HEK293 (cell line): ENCODE measurements at regions not wholly inside any gene's neighbourhood (a gene's known extent, or its start where the extent isn't known, plus 50 kb on each side); places are given as distances from the start of the nearest gene placed in this dataset.

ENCODE experiments used
- KLF16 ChIP-seq: fragments of 450-650 bp; formaldehyde crosslinking; IDR thresholded peaks from 2 replicates; pipeline ENCODE4 v1.5.1; 2017; ENCODE audit warnings: missing biosample characterization, missing genetic modification characterization
- RBAK ChIP-seq: fragments of 450-650 bp; formaldehyde crosslinking; IDR thresholded peaks from 2 replicates; pipeline ENCODE4 v1.5.1; 2016; ENCODE audit warnings: missing biosample characterization, missing genetic modification characterization
- SCRT2 ChIP-seq: fragments of 450-650 bp; formaldehyde crosslinking; IDR thresholded peaks from 2 replicates; pipeline ENCODE4 v1.5.1; 2016; ENCODE audit warnings: missing biosample characterization, missing genetic modification characterization
- ZBTB11 ChIP-seq: fragments of 450-650 bp; formaldehyde crosslinking; conservative IDR thresholded peaks from 2 replicates; pipeline ENCODE4 v1.5.1; 2016; ENCODE audit warnings: low read depth, missing biosample characterization, missing genetic modification characterization
- ZNF138 ChIP-seq: fragments of 450-650 bp; formaldehyde crosslinking; IDR thresholded peaks from 2 replicates; pipeline ENCODE4 v1.5.1; 2016; ENCODE audit warnings: missing biosample characterization, missing genetic modification characterization, borderline replicate concordance
- ZNF175 ChIP-seq: fragments of 450-650 bp; formaldehyde crosslinking; IDR thresholded peaks from 2 replicates; pipeline ENCODE4 v1.5.1; 2016; ENCODE audit warnings: missing biosample characterization, missing genetic modification characterization
- ZNF214 ChIP-seq: fragments of 450-650 bp; formaldehyde crosslinking; IDR thresholded peaks from 2 replicates; pipeline ENCODE4 v1.5.1; 2017; ENCODE audit warnings: missing biosample characterization, mild to moderate bottlenecking, missing genetic modification characterization, borderline replicate concordance
- ZNF664 ChIP-seq: fragments of 450-650 bp; formaldehyde crosslinking; IDR thresholded peaks from 2 replicates; pipeline ENCODE4 v1.5.1; 2016; ENCODE audit warnings: missing biosample characterization, missing genetic modification characterization
- ZNF785 ChIP-seq: fragments of 450-650 bp; formaldehyde crosslinking; IDR thresholded peaks from 2 replicates; pipeline ENCODE4 v1.5.1; 2016; ENCODE audit warnings: missing biosample characterization, missing genetic modification characterization
- ZNF830 ChIP-seq: fragments of 450-650 bp; IDR thresholded peaks from 2 replicates; pipeline ENCODE4 v1.5.0; 2018; ENCODE audit warnings: missing biosample characterization, missing genetic modification characterization, low read depth, mild to moderate bottlenecking, moderate library complexity
- ZSCAN30 ChIP-seq: fragments of 450-650 bp; IDR thresholded peaks from 2 replicates; pipeline ENCODE4 v1.5.1; 2018; ENCODE audit warnings: missing biosample characterization, mild to moderate bottlenecking, missing genetic modification characterization, moderate library complexity
- TF ChIP-seq, protein P1 (sequence below): fragments of 450-650 bp; formaldehyde crosslinking; IDR thresholded peaks from 2 replicates; pipeline ENCODE4 v1.5.1; 2016; ENCODE audit warnings: missing biosample characterization, missing genetic modification characterization
- TF ChIP-seq, protein P2 (sequence below): fragments of 450-650 bp; formaldehyde crosslinking; IDR thresholded peaks from 2 replicates; pipeline ENCODE4 v1.5.1; 2016; ENCODE audit warnings: missing biosample characterization, missing genetic modification characterization

- TF ChIP-seq ZNF175 (tag by site-specific recombination): no peak
- no peak for TF ChIP-seq ZBTB11 (tag by site-specific recombination)
- no peak for TF ChIP-seq RBAK (tag by site-specific recombination)
- TF ChIP-seq ZSCAN30 (tag by site-specific recombination): no peak
- TF ChIP-seq ZNF214: no peak
- TF ChIP-seq SCRT2 (tag by site-specific recombination): no peak
- TF ChIP-seq, protein P1, sequence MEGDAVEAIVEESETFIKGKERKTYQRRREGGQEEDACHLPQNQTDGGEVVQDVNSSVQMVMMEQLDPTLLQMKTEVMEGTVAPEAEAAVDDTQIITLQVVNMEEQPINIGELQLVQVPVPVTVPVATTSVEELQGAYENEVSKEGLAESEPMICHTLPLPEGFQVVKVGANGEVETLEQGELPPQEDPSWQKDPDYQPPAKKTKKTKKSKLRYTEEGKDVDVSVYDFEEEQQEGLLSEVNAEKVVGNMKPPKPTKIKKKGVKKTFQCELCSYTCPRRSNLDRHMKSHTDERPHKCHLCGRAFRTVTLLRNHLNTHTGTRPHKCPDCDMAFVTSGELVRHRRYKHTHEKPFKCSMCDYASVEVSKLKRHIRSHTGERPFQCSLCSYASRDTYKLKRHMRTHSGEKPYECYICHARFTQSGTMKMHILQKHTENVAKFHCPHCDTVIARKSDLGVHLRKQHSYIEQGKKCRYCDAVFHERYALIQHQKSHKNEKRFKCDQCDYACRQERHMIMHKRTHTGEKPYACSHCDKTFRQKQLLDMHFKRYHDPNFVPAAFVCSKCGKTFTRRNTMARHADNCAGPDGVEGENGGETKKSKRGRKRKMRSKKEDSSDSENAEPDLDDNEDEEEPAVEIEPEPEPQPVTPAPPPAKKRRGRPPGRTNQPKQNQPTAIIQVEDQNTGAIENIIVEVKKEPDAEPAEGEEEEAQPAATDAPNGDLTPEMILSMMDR (tag by site-specific recombination): no peak
- no peak for TF ChIP-seq ZNF138 (tag by site-specific recombination)
- TF ChIP-seq ZNF785 (tag by site-specific recombination): no peak
- no peak for TF ChIP-seq KLF16
- TF ChIP-seq ZNF664 (tag by site-specific recombination): no peak
- TF ChIP-seq, protein P2, sequence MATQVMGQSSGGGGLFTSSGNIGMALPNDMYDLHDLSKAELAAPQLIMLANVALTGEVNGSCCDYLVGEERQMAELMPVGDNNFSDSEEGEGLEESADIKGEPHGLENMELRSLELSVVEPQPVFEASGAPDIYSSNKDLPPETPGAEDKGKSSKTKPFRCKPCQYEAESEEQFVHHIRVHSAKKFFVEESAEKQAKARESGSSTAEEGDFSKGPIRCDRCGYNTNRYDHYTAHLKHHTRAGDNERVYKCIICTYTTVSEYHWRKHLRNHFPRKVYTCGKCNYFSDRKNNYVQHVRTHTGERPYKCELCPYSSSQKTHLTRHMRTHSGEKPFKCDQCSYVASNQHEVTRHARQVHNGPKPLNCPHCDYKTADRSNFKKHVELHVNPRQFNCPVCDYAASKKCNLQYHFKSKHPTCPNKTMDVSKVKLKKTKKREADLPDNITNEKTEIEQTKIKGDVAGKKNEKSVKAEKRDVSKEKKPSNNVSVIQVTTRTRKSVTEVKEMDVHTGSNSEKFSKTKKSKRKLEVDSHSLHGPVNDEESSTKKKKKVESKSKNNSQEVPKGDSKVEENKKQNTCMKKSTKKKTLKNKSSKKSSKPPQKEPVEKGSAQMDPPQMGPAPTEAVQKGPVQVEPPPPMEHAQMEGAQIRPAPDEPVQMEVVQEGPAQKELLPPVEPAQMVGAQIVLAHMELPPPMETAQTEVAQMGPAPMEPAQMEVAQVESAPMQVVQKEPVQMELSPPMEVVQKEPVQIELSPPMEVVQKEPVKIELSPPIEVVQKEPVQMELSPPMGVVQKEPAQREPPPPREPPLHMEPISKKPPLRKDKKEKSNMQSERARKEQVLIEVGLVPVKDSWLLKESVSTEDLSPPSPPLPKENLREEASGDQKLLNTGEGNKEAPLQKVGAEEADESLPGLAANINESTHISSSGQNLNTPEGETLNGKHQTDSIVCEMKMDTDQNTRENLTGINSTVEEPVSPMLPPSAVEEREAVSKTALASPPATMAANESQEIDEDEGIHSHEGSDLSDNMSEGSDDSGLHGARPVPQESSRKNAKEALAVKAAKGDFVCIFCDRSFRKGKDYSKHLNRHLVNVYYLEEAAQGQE (tag by site-specific recombination): no peak
- TF ChIP-seq ZNF830 (tag by site-specific recombination): no peak
Observed at GRCh38 chr18:73088445-73088844, 220.7 kb upstream of the NETO1 start.
